Stimulated activated CD4-positive, alpha-beta T cell treated with anti-CD3 and anti-CD28 coated beads, Interleukin-4, amount 100 ng/mL, for 48 hours (primary cell): ENCODE measurements at regions not wholly inside any gene's neighbourhood (a gene's known extent, or its start where the extent isn't known, plus 50 kb on each side); places are given as distances from the start of the nearest gene placed in this dataset.

Source experiments
- DNase-seq, 2 donors: peaks; one replicate each; pipeline ENCODE4 v3.0.0-alpha.2; 2020; ENCODE audit warnings: low read depth in 2 of 2

- DNase-seq: no peak
Observed at GRCh38 chr5:98492258-98492657, 281.2 kb upstream of the RGMB start.

DNA sequence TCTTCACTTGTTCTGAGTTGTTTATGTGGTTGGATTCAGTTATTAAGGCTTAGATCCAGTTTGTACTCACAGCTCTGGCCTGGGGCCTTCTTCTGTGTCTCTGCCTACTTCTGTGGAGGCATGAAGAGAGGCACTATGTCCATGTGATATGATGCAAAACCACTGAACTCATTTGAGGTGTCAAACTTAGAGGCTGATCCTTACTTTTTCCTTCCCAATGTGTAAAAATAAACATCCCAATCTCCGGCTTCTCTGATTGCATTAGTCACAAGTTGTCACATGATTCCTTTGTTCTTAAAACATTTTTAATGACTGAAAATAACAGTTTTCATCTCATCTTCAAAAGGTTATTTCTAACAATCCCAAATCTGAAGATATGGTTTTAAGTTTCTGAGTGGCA lies 276.0 kb upstream of the RGMB start:
- no peak for DNase-seq

GRCh38 chr5:98498028-98498427 lies 275.4 kb upstream of the RGMB start:
- no peak for DNase-seq

- DNase-seq: no peak
Observed at GRCh38 chr5:98499892-98500291, 273.6 kb upstream of the RGMB start.

- no peak for DNase-seq
Observed at GRCh38 chr5:98500811-98501210, 272.7 kb upstream of the RGMB start.

DNA sequence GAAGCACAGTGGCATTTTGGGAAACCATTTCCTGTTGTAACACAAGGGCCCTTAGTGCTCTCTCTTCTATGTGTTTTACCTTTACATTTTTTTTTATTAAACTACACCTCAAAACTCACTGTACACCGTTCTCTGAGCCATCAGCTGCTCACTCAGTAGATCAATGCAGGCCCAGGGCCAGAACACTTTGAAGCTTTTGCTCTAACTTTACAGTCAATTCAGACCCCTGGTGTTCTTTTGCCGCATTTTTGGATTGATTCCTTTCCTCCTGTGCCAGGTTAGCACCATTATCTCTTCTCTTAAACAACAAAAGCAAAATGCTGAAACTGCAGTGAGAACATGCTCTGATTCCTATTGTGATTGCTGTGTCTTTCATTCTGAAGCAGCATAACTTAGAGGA lies 269.8 kb upstream of the RGMB start:
- DNase-seq: no peak

DNA sequence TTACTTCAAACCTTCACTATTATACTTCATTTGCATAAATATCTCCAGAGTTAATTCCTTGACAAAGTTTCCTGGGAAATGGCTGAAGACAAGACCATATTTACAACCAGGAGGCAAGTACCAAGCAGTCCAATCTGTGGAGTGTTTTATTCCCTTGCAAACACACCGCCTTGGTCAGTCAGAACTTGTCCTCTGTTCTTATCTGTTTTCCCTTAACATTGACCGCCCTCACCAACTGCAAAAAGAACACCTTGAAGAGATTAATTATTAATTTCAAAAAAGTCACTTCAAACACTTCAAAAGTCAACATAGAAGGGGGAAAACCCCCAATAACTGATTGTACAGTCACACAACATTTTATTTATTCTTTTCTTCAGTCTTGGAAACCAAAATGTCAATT lies 269.0 kb upstream of the RGMB start:
- DNase-seq: no peak

DNA sequence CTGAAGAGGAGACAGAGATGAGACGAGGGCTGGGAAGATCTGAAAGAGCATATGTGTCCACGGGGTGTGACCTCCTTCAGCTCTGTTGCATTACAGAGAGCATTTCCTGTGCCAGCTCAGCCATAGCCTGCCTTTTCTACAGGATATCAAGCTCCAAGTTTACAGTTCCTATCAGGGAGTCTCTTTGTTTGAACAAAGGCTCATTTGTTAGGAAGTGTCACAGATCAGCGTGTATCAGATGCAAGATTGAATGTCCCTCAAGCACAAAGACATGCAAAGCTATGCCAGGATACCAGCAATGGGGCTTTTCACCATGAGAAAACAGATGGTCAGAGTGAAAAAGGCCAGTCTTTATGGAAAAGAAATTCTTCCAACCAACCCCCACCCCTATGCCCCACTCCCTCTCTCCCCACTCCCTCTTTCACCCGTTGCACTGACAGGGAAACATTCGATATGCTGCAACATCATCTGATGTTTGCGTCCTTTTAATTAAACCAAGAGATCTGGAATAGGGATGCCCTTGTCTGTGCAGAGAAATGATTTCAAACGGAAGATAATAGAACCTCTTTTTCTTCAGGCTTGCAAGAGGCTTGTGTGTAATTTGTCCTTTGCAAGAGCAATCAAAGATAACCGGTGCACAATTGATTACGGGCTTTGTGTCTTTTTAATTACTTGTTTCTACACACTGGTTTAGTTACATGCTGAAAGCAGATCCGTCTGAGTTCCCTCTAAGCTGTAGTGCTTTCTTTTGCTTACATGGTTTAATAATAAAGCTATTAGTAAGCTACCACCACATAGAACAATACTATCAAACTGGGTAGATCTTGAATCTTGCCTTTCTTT lies 263.1 kb upstream of the RGMB start:
- no peak for DNase-seq

GRCh38 chr5:98513380-98513779 lies 260.1 kb upstream of the RGMB start:
- DNase-seq: no peak

GRCh38 chr5:98514215-98514614 lies 259.2 kb upstream of the RGMB start:
- no peak for DNase-seq

- no peak for DNase-seq
Observed at GRCh38 chr5:98516701-98517100, 256.8 kb upstream of the RGMB start.

- DNase-seq: no peak
Observed at GRCh38 chr5:98517560-98518366, 255.7 kb upstream of the RGMB start.

DNA sequence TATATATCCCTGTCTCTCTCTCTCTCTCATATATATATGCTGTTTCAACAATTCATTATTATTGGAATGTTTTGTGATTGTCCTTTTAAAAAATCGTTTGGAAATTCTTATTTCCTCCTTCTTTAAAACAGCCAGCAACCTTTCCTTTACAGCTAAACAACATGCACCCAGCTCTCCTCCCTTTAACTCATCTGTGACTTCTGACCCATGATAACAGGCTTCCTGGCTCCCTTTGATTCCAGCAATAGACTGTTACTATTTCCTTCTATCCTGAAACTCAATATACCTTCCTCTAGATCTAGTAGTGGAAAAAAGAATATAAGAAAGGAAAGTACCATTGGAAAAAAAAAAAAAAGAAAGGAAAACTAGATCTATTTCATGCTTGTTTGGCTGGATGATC lies 254.7 kb upstream of the RGMB start:
- DNase-seq: no peak

DNA sequence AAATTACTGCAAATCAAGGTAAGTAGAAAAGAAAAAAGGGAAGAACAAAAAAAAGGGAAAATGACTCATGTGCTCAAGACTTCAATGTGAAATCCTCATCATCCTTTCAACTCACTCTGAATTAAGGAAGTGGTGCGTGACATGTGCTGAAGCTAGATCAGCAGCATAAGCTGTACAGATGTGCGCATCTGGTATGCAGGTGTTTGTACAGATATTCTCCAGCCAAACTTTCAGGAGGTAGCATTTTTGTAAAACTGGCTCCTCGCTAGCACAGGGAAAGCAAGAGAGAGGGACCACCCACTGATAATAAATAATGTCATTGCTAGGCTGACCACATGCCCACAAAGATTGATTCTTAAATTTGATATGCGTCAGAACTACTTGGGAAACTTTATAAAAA lies 253.9 kb upstream of the RGMB start:
- DNase-seq: no peak

DNA sequence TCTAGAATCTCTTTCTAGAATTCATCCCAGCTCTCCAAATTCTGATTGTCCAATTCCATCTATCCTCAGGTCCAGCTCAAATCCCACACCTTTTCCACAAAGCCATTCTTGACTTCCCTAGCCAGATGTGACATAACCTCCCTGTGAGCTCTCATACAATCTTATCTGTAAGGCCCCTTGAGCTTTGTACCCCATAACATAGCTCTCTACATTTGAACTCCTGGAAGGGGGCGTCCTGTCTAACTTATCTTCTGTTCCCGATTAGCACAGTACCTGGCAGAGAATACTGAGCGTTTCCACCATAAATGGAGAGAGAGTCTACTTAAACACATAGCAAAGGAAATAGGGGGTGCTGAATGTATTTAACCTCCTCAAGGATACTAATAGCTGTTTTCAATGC lies 251.6 kb upstream of the RGMB start:
- no peak for DNase-seq

DNA sequence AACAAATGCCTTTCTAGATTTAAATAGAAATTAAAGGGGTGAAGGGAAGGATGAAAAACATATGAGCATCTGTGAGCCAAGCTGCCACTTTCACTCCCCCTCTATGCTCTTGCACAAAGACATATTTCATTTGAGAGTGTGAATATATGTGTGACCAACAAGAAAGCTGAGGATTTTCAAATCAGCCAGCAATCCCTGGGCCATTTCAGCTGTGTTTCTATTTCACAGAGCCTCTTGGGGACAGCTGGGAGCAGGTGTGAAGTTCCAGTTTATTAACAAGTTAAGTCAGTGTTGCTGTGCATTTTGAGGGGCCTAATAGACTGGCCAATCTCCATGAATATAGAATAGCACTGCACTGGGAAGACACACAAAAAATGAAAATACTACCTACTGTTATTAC lies 248.7 kb upstream of the RGMB start:
- DNase-seq: no peak

DNA sequence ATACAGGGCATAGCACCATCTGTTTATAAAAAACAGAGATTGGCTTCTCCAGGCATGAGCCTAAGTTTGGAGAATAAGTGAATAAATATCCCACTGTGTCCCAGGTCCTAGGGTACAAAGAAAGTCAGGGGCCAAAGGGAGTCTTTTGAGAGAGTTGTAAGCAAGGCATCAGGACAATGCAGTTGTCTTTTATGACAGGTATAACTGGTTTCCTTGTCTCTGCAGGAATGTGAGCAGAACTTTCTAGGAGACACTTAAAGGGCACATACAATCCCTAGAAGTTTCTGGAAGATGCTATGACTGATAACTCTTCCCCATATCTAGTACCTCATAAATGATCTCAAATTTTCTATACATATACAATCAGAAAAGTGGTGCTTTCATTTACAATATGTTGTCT lies 245.6 kb upstream of the RGMB start:
- DNase-seq: no peak

DNA sequence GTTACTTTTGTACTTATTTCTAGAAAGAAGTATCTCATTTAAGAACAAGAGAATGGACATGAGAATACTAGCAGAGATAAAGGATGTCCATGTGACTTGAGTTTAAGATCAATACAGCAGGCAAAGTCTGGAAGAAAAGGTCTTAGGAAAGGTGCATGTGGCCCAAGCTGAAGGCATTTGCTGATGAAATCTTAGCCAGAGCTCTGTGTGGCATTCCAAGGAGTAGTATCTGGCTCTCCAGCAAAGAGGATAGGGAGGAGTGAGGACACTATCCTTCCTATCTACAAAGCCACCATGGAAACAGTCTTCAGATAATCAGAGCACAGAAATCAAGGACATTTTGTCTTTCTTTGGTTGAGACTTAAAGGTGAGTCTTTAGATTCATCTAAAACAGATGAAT lies 244.1 kb upstream of the RGMB start:
- DNase-seq: no peak

DNA sequence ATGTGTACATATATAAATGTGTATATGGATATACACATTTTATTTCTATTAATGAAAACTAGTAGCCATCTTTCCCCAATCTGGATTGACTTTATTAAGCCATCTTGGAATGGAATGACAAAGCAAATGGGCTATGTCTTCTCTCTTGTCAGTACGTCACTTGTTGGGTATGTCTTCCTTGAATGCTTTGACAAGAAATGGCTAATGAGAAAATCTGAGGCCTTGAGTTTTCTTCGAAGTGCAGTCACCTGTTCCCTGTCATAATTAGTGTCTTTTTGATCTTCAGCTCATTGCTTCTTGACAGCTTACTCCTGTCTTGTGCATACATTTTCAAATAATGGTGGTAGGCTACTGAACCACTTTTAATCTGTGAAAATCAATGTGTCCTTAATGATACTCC lies 243.2 kb upstream of the RGMB start:
- no peak for DNase-seq

- DNase-seq: no peak
Observed at GRCh38 chr5:98535901-98536300, 237.6 kb upstream of the RGMB start.

GRCh38 chr5:98540056-98540455 lies 233.4 kb upstream of the RGMB start:
- DNase-seq: no peak

- no peak for DNase-seq
Observed at GRCh38 chr5:98541641-98542040, 231.8 kb upstream of the RGMB start.

- no peak for DNase-seq
Observed at GRCh38 chr5:98543490-98543889, 230.0 kb upstream of the RGMB start.
